NCI-H2029 treated with DMSO at 0.1 percent for 48 hours (cell line): ENCODE measurements at regions not wholly inside any gene's neighbourhood (a gene's known extent, or its start where the extent isn't known, plus 50 kb on each side); places are given as distances from the start of the nearest gene placed in this dataset.
"Not testable (repeated sequence)": the region's sequence is repeated elsewhere in the genome, so short reads cannot be mapped to it uniquely, and the experiment has no call there.

Experiments
- DNase-seq: peaks from one replicate; lab custom pipeline; 2025; lab: John Stamatoyannopoulos, UW

DNA sequence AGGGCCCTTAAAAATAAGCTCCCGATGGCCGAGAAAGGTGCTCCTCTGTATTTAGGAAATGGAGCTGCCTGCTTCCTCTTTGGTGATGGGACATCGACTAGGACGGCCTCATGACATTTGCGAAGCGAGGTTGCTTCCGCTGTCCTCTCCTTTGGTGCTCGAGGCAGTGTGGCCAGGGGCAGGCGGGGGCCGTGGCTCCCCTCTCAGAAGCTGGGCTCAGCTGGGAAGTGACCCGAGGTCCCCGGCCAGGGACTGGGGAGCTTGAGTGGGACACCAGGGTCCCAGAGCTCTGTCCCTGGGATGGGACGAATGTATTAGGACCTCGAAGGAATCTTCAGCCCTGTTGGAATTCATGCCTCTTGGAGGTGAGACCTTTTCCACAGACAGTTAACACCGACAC lies 151.1 kb downstream of the CTTN start:
- DNase-seq, result no peak

DNA sequence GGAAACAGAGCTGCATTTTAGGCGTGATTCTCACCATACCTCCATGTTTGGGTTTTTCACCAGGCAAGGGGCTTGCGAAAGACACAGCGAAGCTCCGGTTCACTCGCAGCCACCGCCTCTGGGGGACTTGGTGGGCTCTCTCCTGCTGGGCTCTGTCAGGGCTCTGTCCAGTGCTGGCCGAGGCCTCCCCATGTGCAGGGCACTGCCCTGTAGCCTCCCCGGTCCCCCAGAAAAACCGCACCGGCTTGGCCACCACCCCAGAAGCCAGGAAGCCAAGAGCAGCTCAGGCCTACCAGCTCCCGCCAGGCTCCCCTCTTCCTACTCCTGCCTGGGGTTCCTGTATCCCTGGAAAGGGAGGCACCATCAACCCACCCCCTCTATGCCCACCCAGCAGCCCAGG lies 151.5 kb downstream of the CTTN start:
- no peak for DNase-seq

DNA sequence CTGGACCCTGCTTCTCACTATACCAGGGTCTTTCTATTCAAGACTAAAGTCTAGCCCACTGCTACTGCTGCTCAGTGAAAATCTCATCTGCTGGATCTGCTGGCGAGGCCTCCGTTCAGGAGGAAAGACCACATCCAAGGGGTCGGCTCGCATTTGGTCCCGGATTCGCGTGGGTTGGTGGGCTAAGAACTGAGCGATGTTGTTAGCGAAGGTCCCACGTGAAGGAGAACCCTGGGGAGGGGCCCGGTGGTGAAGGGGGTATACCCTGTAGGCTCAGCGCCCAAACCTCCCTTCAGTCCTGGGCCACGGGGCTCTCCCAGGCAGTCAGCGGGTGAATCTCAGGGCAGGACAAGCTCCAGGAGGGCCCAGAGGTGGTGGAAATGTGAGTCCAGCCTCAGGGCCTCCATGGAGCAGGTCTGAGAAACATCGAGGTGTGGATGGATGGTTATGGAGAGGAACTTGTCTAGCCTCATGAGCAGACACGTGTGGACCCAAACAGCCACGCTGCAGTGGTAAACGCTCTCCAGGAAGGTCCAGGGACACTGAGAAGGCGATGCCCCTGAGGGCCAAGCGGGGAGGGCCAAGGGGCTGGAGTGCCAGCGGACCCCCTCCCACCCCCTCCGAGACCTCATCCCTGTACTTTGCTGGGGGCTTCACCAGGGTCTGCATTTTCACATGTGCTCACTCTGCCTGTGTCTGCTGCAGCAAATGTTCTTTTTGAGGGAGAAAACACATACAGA lies 152.3 kb downstream of the CTTN start:
- DNase-seq, result no peak

- DNase-seq, result no peak
Observed at GRCh38 chr11:70551351-70552166, 153.2 kb downstream of the CTTN start.

GRCh38 chr11:70552167-70553150 lies 154.1 kb downstream of the CTTN start:
- DNase-seq, result no peak

DNA sequence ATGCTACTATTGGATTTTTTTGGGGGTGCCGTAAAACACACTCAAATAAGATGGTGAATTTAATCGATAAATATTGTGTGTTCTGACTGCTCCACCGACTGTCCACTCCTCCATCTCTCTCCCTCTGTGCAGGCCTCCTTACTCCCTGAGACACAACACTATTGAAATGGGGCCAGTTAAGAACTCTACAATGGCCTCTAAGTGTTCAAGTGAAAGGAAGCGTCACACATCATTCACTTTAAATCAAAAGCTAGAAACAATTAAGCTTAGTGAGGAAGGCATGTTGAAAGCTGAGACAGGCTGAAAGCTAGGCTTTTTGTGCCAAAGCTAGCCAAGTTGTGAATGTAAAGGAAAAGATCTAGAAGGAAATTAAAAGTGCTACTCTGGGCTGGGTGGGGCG lies 156.7 kb downstream of the CTTN start:
- no peak for DNase-seq

DNA sequence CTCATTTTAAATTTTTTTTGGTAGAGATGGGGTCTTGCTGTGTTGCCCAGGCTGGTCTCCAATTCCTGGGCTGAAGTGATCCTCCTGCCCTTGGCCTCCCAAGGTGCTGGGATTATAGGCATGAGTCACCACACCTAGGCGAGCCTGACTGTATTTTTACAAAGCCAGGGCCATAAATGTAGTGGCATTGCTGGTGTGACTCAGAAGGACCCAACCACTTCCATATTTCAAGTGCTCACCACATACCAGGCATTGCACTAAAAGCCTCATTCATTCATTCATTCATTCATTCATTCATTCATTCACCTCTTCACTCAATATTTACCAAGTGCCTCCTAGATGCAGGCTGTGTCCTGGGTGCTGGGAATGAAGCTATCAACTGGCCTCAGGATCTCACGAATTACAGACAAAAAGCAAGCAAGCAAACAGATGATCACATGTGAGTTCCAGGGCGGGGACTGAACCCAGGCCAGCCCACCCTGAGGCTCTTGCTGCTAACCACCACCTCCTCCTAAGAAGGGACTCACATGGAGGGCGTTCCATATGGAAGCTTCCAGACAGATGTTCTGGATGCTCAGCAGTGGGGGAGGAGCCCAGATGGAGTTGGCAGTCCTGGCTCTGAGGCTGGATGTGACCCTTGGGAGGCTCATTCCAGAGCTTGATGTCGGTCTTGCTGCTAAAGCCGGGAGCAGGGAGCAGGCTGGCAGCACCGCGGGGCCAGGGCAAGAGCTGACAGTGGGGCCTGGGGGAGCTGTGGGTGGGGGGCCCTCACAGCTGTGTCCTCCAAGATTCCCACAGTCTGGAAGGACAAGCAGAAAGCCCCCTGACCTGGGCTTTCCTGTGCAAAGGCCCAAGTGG lies 158.8 kb downstream of the CTTN start:
- no peak for DNase-seq

DNA sequence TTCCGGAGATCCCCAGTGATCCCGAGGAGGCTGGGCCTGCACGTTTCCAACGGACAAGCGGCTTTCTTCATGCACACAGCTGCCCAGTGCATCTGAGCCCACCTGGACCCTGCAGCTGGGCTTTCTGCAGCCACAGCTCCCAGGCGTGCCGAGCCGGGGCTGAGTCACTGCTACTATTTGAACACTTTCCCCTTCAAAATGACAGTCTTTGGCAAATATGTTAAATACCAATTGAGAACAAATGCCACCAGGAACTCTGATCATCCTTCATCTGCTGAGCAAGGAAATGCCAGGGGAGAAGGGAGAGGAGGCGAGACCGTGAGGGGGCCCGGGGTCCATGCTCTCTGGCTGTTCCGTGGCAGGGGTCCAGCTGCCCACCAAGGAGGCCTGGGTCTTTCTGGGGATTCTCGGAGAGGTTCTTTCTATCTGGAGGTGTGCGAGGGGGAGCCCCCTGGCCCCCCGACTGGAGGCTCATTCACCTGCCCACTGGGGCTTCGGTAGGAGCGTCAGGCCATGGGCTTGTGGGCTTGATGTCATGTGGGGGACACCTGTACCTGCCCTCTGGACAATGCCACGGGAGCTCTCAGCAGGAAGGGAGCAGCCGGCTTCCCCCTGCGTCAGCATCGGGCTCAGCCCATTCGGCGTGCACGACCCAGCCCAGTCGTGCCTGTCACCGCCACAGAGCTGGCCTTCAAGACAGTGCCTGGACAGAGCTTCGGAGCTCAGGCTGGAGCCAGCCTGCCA lies 159.6 kb downstream of the CTTN start:
- DNase-seq, result no peak

DNA sequence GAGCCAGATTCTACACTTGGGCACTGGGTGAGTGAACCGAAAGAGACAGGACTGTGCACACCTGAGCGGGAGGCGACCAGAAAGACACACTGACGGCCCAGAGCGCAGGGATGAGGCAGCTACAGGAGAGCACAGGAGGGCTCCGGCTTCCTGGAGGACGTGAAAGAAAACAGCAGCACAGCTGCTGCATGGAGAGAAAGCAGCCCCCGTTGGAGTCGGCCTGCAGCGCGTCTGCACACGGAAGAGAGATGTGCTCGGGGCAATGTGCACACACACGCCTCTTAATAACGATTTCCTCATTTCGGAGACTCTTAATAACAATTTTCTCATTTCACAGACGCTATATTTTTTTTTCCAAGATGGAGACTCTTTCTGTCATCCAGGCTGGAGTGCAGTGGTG lies 160.4 kb downstream of the CTTN start:
- no peak for DNase-seq

DNA sequence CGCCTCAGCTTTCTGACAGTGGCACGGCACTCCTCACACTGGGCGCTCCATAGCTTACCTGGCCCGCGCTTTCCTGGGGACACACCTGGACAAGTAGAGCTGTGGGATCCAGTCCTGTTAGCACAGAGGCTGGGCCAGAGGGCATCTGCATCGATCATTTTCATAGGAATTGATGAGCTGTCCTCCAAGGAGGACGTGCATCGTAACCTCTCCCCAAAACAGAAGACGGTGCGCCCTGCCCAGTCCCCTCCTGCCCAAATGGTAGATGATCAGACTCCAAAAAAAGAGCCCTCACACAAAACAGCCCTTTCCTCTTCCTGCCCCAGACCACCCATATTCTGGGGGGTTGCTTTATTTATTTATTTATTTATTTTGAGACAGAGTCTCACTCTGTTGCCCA lies 161.2 kb downstream of the CTTN start:
- no peak for DNase-seq

DNA sequence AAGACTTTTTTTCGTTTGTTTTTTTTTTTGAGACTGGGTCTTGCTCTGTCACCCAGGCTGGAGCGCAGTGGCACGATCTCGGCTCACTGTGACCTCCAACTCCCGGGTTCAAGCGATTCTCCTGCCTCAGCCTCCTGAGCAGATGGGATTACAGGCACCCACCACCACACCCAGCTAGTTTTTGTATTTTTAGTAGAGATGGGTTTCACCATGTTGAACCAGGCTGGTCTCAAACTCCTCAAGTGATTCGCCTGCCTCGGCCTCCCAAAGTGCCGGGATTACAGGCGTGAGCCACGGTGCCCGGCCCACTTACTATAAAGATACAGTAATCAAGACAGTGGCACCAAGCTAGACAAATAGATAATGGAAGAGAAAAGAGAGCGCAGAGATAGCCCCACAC lies 162.3 kb downstream of the CTTN start:
- not testable (repeated sequence) for DNase-seq

DNA sequence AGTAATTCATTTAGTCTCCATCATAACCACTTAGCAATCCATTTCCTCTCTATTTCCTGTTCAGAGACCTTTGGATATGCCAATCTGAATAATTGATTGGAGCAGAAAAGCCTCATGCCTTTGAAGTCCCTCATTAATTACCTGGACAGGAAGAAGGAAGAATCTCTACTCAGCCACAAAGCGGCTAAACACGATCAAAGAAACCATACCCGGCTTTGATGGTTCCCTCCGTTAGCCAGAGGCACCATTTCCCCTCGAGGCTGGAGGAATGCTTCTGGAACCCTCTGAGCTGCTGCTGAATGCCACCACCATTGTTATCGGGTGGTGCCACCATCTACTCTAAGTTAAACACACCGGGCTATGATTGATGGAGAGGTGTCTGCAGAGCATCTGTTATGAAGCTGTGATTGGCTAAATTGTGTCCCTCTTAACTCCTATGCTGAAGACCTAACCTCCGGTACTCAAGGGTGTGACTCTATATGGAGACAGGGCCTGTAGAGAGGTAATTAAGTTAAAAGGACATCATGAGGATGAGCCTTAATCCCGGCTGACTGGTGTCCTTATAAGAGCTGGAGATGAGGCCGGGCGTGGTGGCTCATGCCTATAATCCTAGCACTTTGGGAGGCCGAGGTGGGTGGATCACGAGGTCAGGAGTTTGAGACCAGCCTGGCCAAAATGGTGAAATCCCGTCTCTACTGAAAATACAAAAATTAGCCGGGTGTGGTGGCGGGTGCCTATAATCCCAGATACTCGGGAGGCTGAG lies 168.6 kb downstream of the CTTN start:
- DNase-seq, result no peak

- DNase-seq, result no peak
Observed at GRCh38 chr11:70567680-70568034, 169.3 kb downstream of the CTTN start.

DNA sequence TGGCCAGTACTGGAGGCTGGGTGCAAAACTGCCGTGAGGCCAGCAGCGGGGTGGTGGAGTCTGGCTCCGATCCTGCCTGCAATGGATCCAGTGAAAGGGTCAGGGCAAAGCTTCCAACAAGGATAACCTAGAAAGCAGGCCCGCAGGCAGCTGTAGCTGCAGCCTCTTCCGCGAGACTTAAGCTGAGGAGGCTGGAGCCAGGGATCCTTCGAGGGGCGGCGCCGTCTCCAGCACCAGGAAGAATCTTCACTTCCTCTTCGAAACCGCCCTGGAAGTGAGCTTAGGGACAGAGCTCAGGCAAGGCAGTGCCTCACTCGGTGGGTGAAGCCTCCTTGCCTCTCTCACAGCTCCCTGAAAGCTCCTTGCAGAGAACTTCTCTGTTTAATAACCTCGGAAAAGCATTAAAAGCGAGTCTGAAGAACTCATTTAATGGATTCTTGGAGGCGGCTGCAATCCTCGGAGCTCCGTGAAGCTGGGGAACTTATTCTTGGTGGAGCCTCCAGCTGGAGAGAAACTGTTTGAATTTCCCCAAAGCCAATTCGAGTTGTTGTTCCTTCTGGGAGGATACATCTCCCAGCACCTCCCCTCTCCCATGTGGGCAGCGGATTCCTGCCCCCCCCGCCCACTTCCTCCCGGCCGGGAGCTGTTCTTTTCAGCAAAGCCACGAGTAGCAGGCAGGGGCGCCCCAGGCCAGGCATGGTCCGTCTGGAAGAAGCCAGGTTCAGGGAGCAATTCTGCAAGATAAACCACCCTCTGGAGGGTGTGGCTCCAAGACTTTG lies 169.9 kb downstream of the CTTN start:
- DNase-seq, result no peak

- DNase-seq, result no peak
Observed at GRCh38 chr11:70568814-70569617, 170.7 kb downstream of the CTTN start.

- DNase-seq, result no peak
Observed at GRCh38 chr11:70569618-70569890, 171.2 kb downstream of the CTTN start.

- DNase-seq, result no peak
Observed at GRCh38 chr11:70569996-70570692, 171.8 kb downstream of the CTTN start.
